ENCODE measurements at regions not wholly inside any gene's neighbourhood (a gene's known extent, or its start where the extent isn't known, plus 50 kb on each side); places are given as distances from the start of the nearest gene placed in this dataset.
"Not testable (repeated sequence)": the region's sequence is repeated elsewhere in the genome, so short reads cannot be mapped to it uniquely, and the experiment has no call there.

DNA sequence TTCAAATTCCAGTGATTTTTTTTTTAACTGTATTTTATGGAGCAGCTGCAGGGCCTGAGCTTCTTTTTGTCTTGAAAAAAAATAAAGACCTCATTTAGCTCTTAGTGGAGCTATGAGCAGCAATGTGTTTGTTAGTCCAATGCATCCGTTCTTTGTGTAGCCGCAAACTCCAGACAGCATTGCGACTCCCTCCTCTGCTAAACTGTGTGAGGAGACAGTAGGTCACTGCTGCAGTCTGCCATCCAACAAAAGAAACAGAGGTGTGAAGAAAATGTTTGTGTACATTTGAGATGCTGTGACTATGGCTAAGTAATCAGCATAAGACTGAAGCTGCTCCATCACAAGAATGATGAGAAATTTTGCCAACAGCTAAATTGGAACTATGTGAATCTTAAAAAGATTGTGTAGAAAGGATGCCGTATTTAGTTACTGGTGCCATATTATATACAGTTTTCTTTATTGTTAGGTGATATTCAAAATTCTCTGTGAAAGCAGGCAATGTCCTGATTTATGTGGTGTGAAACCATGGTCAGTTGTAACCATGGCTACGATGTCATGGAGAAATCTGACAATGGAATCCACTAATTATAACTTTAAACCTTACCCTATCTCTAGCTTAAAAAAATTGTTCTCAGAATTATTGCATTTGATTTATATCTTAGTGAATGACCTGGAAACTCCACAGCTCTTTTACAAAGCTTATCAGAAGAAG, 428.8 kb upstream of the EPHA7 start:
- H4K20me1 ChIP-seq (ENCODE audit: control insufficient read depth, extremely low read depth, insufficient read depth, low read length), result no peaks in the 10 kb centered on the region
- no peak overlapping the region for H3K4me3 ChIP-seq (replicated peaks in 1 of 4; ENCODE audit: control extremely low read depth in 1 of 4, insufficient read depth in 1 of 4, low read depth in 3 of 4, low read length in 4 of 4)
- H3K36me3 ChIP-seq (ENCODE audit: control insufficient read depth, insufficient read depth, low read length), result no peaks in the 10 kb centered on the region
- H2AFZ ChIP-seq (ENCODE audit: low read length), result no peak overlapping the region
- TF ChIP-seq EZH2 (IDR thresholded peaks at IDR 0.05; ENCODE audit: low read length, missing control alignments), result no peak
- TF ChIP-seq, protein P1, sequence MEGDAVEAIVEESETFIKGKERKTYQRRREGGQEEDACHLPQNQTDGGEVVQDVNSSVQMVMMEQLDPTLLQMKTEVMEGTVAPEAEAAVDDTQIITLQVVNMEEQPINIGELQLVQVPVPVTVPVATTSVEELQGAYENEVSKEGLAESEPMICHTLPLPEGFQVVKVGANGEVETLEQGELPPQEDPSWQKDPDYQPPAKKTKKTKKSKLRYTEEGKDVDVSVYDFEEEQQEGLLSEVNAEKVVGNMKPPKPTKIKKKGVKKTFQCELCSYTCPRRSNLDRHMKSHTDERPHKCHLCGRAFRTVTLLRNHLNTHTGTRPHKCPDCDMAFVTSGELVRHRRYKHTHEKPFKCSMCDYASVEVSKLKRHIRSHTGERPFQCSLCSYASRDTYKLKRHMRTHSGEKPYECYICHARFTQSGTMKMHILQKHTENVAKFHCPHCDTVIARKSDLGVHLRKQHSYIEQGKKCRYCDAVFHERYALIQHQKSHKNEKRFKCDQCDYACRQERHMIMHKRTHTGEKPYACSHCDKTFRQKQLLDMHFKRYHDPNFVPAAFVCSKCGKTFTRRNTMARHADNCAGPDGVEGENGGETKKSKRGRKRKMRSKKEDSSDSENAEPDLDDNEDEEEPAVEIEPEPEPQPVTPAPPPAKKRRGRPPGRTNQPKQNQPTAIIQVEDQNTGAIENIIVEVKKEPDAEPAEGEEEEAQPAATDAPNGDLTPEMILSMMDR (conservative IDR thresholded peaks at IDR 0.05 in 1 of 2, IDR thresholded peaks at IDR 0.05 in 1 of 2; ENCODE audit: low read depth in 1 of 2, low read length in 2 of 2), result no peak
- H3K4me2 ChIP-seq (ENCODE audit: extremely low read depth, insufficient read depth, low read length), result no peak overlapping the region
- H3K27ac ChIP-seq (ENCODE audit: insufficient read depth, low read length), result no peak overlapping the region
- no peak for DNase-seq (ENCODE audit: low read depth in 2 of 2)
- H3K27me3 ChIP-seq (ENCODE audit: control insufficient read depth, insufficient read depth, low read length), result no peaks in the 10 kb centered on the region
- no peaks in the 10 kb centered on the region for H3K79me2 ChIP-seq (ENCODE audit: control insufficient read depth, insufficient read depth, low read length)
- no peaks in the 10 kb centered on the region for H3K4me1 ChIP-seq (ENCODE audit: control insufficient read depth, extremely low read depth, insufficient read depth, low read length)
- no peaks in the 10 kb centered on the region for H3K9me3 ChIP-seq (ENCODE audit: control insufficient read depth, insufficient read depth, low read depth, low read length)
- H3K9ac ChIP-seq (ENCODE audit: insufficient read depth, low read length), result no peak overlapping the region

GRCh38 chr6:93842178-93842577, 422.8 kb upstream of the EPHA7 start:
- DNase-seq (ENCODE audit: low read depth in 2 of 2), result no peak
- H3K36me3 ChIP-seq (ENCODE audit: control insufficient read depth, insufficient read depth, low read length), result no peaks in the 10 kb centered on the region
- no peaks in the 10 kb centered on the region for H4K20me1 ChIP-seq (ENCODE audit: control insufficient read depth, extremely low read depth, insufficient read depth, low read length)
- H3K9me3 ChIP-seq (ENCODE audit: control insufficient read depth, insufficient read depth, low read depth, low read length), result no peaks in the 10 kb centered on the region
- H3K4me3 ChIP-seq (replicated peaks in 1 of 4; ENCODE audit: control extremely low read depth in 1 of 4, insufficient read depth in 1 of 4, low read depth in 3 of 4, low read length in 4 of 4), result no peak overlapping the region
- H3K27ac ChIP-seq (ENCODE audit: insufficient read depth, low read length), result no peak overlapping the region
- H3K27me3 ChIP-seq (ENCODE audit: control insufficient read depth, insufficient read depth, low read length), result no peaks in the 10 kb centered on the region
- H3K79me2 ChIP-seq (ENCODE audit: control insufficient read depth, insufficient read depth, low read length), result no peaks in the 10 kb centered on the region
- H3K9ac ChIP-seq (ENCODE audit: insufficient read depth, low read length), result no peak overlapping the region
- TF ChIP-seq, protein P1 (conservative IDR thresholded peaks at IDR 0.05 in 1 of 2, IDR thresholded peaks at IDR 0.05 in 1 of 2; ENCODE audit: low read depth in 1 of 2, low read length in 2 of 2), result no peak
- no peak for TF ChIP-seq EZH2 (IDR thresholded peaks at IDR 0.05; ENCODE audit: low read length, missing control alignments)
- no peak overlapping the region for H3K4me2 ChIP-seq (ENCODE audit: extremely low read depth, insufficient read depth, low read length)
- no peaks in the 10 kb centered on the region for H3K4me1 ChIP-seq (ENCODE audit: control insufficient read depth, extremely low read depth, insufficient read depth, low read length)
- H2AFZ ChIP-seq (ENCODE audit: low read length), result no peak overlapping the region

GRCh38 chr6:93835451-93836145, 416.2 kb upstream of the EPHA7 start:
- not testable (repeated sequence) for H3K4me1 ChIP-seq (ENCODE audit: control insufficient read depth, extremely low read depth, insufficient read depth, low read length); DNase-seq (ENCODE audit: low read depth in 2 of 2); H3K27me3 ChIP-seq (ENCODE audit: control insufficient read depth, insufficient read depth, low read length); H3K4me2 ChIP-seq (ENCODE audit: extremely low read depth, insufficient read depth, low read length); H4K20me1 ChIP-seq (ENCODE audit: control insufficient read depth, extremely low read depth, insufficient read depth, low read length); H2AFZ ChIP-seq (ENCODE audit: low read length); H3K27ac ChIP-seq (ENCODE audit: insufficient read depth, low read length); H3K9ac ChIP-seq (ENCODE audit: insufficient read depth, low read length); H3K4me3 ChIP-seq (replicated peaks in 1 of 4; ENCODE audit: control extremely low read depth in 1 of 4, insufficient read depth in 1 of 4, low read depth in 3 of 4, low read length in 4 of 4); H3K79me2 ChIP-seq (ENCODE audit: control insufficient read depth, insufficient read depth, low read length); H3K9me3 ChIP-seq (ENCODE audit: control insufficient read depth, insufficient read depth, low read depth, low read length); H3K36me3 ChIP-seq (ENCODE audit: control insufficient read depth, insufficient read depth, low read length)

GRCh38 chr6:93835026-93835425, 415.7 kb upstream of the EPHA7 start:
- DNase-seq (ENCODE audit: low read depth in 2 of 2); H3K9me3 ChIP-seq (ENCODE audit: control insufficient read depth, insufficient read depth, low read depth, low read length); H3K4me2 ChIP-seq (ENCODE audit: extremely low read depth, insufficient read depth, low read length); H3K27me3 ChIP-seq (ENCODE audit: control insufficient read depth, insufficient read depth, low read length); H3K4me1 ChIP-seq (ENCODE audit: control insufficient read depth, extremely low read depth, insufficient read depth, low read length); H2AFZ ChIP-seq (ENCODE audit: low read length); H3K36me3 ChIP-seq (ENCODE audit: control insufficient read depth, insufficient read depth, low read length); H3K79me2 ChIP-seq (ENCODE audit: control insufficient read depth, insufficient read depth, low read length); H3K27ac ChIP-seq (ENCODE audit: insufficient read depth, low read length); H3K9ac ChIP-seq (ENCODE audit: insufficient read depth, low read length); H4K20me1 ChIP-seq (ENCODE audit: control insufficient read depth, extremely low read depth, insufficient read depth, low read length); H3K4me3 ChIP-seq (replicated peaks in 1 of 4; ENCODE audit: control extremely low read depth in 1 of 4, insufficient read depth in 1 of 4, low read depth in 3 of 4, low read length in 4 of 4): not testable (repeated sequence)

DNA sequence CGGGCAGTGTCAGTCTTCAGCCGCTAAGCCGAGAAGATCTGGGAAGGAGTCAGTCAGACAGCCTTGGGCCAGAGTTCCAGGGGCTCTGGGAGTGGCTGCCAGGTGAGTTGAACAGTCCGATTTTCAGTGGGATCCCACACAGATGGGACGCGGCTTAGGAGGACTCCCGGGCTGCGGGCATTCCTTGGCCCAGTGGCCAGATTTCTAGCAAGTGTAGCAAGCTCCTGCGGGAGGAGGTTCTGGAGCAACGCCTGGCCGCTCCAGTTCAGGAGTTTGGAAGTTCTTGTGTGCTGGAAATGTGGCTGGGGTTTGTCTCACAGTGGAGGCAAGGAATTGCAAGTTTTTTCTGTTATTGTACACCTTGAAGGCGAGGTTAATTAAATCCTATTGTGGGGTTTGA, 414.0 kb upstream of the EPHA7 start:
- not testable (repeated sequence) for H3K9ac ChIP-seq (ENCODE audit: insufficient read depth, low read length); H3K4me3 ChIP-seq (replicated peaks in 1 of 4; ENCODE audit: control extremely low read depth in 1 of 4, insufficient read depth in 1 of 4, low read depth in 3 of 4, low read length in 4 of 4); H2AFZ ChIP-seq (ENCODE audit: low read length); H3K79me2 ChIP-seq (ENCODE audit: control insufficient read depth, insufficient read depth, low read length); DNase-seq (ENCODE audit: low read depth in 2 of 2); H3K27me3 ChIP-seq (ENCODE audit: control insufficient read depth, insufficient read depth, low read length); H3K9me3 ChIP-seq (ENCODE audit: control insufficient read depth, insufficient read depth, low read depth, low read length); H4K20me1 ChIP-seq (ENCODE audit: control insufficient read depth, extremely low read depth, insufficient read depth, low read length); H3K36me3 ChIP-seq (ENCODE audit: control insufficient read depth, insufficient read depth, low read length); H3K4me1 ChIP-seq (ENCODE audit: control insufficient read depth, extremely low read depth, insufficient read depth, low read length); H3K27ac ChIP-seq (ENCODE audit: insufficient read depth, low read length); H3K4me2 ChIP-seq (ENCODE audit: extremely low read depth, insufficient read depth, low read length)
